ENCODE measurements at regions not wholly inside any gene's neighbourhood (a gene's known extent, or its start where the extent isn't known, plus 50 kb on each side); places are given as distances from the start of the nearest gene placed in this dataset.

DNA sequence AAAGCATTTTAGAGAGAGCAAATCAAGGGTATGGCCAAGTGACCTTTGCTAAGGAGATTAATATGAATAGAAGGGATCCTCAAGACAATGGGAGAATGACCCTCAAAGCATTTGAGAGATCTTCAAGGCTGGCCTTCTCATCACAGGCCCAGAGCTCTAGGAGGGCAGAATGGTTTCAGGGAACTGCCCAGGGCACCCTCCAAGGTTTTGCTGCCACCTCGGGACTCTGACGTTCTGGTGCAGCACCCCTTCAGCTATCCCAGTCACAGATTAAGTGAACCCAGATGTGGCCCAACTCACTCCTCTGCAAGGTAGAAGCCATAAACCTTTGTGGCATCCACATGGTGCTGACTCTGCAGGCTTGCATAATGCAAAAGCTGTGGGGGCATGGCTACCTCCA, 209.3 kb downstream of the TLE3 start:
- Mint-ChIP-seq H3K36me3 (no peaks in the 10 kb centered on the region), H3K27me3 (peaks cover 44% of the 10 kb centered on the region), H3K9me3 (peaks cover 11% of the 10 kb centered on the region), H3K4me3 (no peak overlapping the region), H3K4me1 (ENCODE audit: unreplicated experiment) (peaks cover 18% of the 10 kb centered on the region), H3K27ac (no peak overlapping the region)
- no peak for DNase-seq (ENCODE audit: extremely low spot score, unreplicated experiment)
- TF ChIP-seq CTCF (conservative IDR thresholded peaks at IDR 0.05) = no peak

DNA sequence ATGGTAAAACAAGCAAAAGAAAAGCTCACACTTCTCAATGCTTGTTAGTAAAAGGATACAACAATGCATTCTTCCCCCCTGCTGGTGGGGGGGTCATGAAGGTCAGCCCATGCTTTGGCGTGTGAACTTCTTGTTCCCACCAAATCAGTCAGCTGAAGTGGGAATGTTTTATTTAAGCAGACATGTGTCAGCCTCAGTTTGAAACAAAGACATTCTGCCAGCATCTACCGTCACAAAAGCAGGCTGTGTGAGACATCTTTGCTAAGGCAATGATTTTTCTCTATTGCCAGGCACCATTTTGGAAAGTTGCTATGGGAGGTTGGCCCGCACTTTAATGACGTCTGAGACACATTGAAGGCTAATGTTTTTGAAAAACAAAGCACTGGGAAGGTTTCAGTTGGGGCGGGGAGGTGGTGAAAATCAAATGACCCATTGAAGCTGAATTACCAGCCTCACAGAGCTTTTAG, 206.6 kb downstream of the TLE3 start:
- TF ChIP-seq CTCF (conservative IDR thresholded peaks at IDR 0.05) = no peak
- H3K27ac Mint-ChIP-seq = no peak overlapping the region
- peaks cover 14% of the 10 kb centered on the region for H3K9me3 Mint-ChIP-seq
- H3K4me1 Mint-ChIP-seq (ENCODE audit: unreplicated experiment) = peaks cover 5% of the 10 kb centered on the region
- H3K27me3 Mint-ChIP-seq = peaks cover 50% of the 10 kb centered on the region
- H3K4me3 Mint-ChIP-seq = no peak overlapping the region
- DNase-seq (ENCODE audit: extremely low spot score, unreplicated experiment) = no peak
- no peaks in the 10 kb centered on the region for H3K36me3 Mint-ChIP-seq

DNA sequence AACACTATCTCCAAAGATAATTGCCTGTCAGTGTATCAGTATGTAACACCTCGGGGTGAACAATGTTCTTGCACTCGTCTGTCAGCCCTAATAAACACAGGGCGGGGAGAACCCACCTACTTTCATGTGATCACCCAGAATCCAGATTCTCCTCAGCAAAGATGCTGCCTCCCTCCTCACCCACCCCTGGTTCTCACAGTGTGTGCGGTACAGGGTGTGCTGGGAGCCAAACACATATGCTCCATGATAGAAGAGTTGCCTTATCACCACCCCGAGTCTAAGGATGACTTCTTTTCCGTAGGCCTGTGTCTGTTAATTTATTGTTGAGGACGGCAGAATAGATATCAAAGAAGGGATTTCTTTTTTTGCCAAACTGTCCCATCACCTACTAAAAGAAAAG, 206.1 kb downstream of the TLE3 start:
- Mint-ChIP-seq H3K27ac (no peak overlapping the region), H3K27me3 (peaks cover 49% of the 10 kb centered on the region)
- TF ChIP-seq CTCF (conservative IDR thresholded peaks at IDR 0.05) = no peak

DNA sequence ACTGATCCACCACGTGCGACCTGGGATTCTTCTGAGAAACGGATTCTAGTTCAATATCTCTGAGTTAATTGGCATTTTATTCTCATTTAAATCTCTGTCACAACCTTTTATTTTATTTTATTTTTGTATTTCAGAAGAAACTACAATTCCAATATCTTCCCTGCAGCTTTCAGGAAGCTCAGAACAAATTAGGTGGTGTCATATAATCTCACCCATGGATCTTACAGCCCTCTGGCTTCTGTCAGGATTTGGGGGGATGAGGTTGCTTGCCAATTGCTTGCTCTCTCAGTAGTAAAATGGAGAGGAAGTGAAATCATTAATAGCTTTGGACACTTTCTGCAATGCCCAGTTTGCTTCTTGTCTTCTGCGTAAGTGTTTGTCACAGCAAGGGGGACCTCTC, 205.4 kb downstream of the TLE3 start:
- no peak overlapping the region for H3K27ac Mint-ChIP-seq
- TF ChIP-seq CTCF (conservative IDR thresholded peaks at IDR 0.05) = no peak
- peaks cover under 1% of the 10 kb centered on the region for H3K4me1 Mint-ChIP-seq (ENCODE audit: unreplicated experiment)
- H3K4me3 Mint-ChIP-seq = no peak overlapping the region
- H3K27me3 Mint-ChIP-seq = peaks cover 49% of the 10 kb centered on the region
- no peak for DNase-seq (ENCODE audit: extremely low spot score, unreplicated experiment)
- peaks cover 15% of the 10 kb centered on the region for H3K9me3 Mint-ChIP-seq
- H3K36me3 Mint-ChIP-seq = no peaks in the 10 kb centered on the region

More for the DNA sequence above, 206.1 kb downstream of the TLE3 start:
- Mint-ChIP-seq H3K36me3 (no peaks in the 10 kb centered on the region), H3K9me3 (peaks cover 15% of the 10 kb centered on the region), H3K4me1 (ENCODE audit: unreplicated experiment) (no peaks in the 10 kb centered on the region), H3K4me3 (no peak overlapping the region)
- no peak for DNase-seq (ENCODE audit: extremely low spot score, unreplicated experiment)

DNA sequence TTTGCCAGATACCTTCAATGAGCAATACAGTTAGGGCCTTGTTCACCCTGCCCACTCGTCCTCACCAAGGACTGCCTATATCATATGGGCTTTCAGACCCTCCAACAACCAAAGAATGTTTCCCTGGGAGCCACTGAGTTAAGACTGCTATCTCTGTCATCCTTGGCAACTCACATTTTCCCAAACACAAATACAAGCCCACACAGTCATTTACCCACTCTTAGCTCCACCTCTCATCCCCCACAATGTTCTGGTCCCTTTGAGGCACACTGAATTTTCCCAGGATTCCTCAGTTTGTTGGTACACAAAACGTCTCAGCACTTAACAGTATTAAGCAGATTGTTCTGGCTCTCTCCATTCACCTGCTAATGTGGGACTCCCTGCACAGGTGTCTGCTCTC, 204.6 kb downstream of the TLE3 start:
- Mint-ChIP-seq H3K27me3 (peaks cover 45% of the 10 kb centered on the region), H3K4me3 (no peak overlapping the region), H3K27ac (no peak overlapping the region), H3K36me3 (no peaks in the 10 kb centered on the region), H3K9me3 (peaks cover 15% of the 10 kb centered on the region), H3K4me1 (ENCODE audit: unreplicated experiment) (peaks cover 8% of the 10 kb centered on the region)
- DNase-seq (ENCODE audit: extremely low spot score, unreplicated experiment) = no peak
- TF ChIP-seq CTCF (conservative IDR thresholded peaks at IDR 0.05) = no peak

DNA sequence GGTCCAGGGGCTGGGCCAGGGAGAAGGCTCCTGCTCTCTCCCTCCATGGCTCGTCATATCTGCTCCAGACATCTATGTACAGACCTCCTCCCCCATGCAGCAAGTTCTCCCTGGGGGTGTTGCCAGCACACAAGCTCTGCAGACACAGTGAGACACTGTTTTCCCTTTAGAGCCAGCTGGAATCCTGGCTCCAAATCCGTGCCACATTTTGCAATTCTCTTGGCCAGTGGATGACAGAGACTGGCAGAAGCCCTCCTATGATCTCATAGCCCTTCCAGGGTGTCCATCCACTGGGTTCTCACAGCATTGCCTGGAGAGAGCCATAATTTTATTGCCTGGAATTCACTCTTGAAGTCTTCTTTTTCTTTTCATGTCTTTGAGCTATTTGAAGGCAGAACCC, 203.9 kb downstream of the TLE3 start:
- Mint-ChIP-seq H3K36me3 (no peaks in the 10 kb centered on the region), H3K4me1 (ENCODE audit: unreplicated experiment) (peaks cover 9% of the 10 kb centered on the region), H3K27me3 (peaks cover 42% of the 10 kb centered on the region), H3K27ac (no peak overlapping the region), H3K4me3 (no peak overlapping the region), H3K9me3 (peaks cover 15% of the 10 kb centered on the region)
- no peak for TF ChIP-seq CTCF (conservative IDR thresholded peaks at IDR 0.05)
- no peak for DNase-seq (ENCODE audit: extremely low spot score, unreplicated experiment)

All from type B pancreatic cell (in vitro differentiated cells).